GM12872 (cell line): ENCODE measurements at regions not wholly inside any gene's neighbourhood (a gene's known extent, or its start where the extent isn't known, plus 50 kb on each side); places are given as distances from the start of the nearest gene placed in this dataset.

Source experiments
- TF ChIP-seq, protein P1 (sequence below): IDR thresholded peaks from 3 replicates; pipeline ENCODE4 v1.5.1; 2011; ENCODE audit warnings: low read depth, mild to moderate bottlenecking, low read length, moderate library complexity; ENCODE audit not compliant: insufficient read depth

DNA sequence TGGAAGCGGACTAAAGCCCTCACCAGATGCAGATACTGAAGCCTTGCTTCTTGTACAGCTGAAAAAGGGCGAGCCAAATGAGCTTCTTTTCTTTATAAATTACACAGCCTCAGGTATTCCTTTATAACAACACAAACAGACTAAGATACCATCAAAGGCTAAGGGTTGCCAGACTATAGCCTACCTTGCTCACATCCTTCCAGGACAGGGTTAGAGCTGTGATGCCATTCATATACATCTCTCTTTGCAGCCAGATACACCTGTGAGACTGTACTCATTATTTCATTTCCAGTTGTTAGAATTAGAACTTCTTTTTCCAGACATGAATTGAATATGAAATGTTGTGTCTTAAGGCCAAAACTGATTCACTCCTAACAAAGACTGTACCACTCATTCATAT, 262.8 kb upstream of the NR2F2 start:
- TF ChIP-seq, protein P1, sequence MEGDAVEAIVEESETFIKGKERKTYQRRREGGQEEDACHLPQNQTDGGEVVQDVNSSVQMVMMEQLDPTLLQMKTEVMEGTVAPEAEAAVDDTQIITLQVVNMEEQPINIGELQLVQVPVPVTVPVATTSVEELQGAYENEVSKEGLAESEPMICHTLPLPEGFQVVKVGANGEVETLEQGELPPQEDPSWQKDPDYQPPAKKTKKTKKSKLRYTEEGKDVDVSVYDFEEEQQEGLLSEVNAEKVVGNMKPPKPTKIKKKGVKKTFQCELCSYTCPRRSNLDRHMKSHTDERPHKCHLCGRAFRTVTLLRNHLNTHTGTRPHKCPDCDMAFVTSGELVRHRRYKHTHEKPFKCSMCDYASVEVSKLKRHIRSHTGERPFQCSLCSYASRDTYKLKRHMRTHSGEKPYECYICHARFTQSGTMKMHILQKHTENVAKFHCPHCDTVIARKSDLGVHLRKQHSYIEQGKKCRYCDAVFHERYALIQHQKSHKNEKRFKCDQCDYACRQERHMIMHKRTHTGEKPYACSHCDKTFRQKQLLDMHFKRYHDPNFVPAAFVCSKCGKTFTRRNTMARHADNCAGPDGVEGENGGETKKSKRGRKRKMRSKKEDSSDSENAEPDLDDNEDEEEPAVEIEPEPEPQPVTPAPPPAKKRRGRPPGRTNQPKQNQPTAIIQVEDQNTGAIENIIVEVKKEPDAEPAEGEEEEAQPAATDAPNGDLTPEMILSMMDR = no peak

DNA sequence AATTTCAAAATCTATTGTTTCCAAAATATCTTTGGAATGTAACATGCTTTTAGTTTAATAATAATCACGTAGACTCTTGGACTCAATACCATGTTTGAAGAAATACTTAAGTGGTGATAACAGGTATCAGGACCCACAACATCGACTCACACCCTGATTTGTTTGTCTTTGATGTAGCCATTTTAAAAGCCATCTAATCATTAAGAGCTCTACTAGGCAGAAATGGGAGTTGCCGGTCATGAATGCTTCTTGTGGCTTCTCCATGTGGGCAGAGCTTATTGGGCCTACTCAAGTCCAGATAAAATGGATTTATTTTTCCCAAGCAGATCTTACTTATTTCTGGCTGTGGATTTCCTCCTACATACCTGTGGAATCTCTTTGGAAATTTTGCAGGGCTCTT, 261.6 kb upstream of the NR2F2 start:
- TF ChIP-seq, protein P1 = no peak

DNA sequence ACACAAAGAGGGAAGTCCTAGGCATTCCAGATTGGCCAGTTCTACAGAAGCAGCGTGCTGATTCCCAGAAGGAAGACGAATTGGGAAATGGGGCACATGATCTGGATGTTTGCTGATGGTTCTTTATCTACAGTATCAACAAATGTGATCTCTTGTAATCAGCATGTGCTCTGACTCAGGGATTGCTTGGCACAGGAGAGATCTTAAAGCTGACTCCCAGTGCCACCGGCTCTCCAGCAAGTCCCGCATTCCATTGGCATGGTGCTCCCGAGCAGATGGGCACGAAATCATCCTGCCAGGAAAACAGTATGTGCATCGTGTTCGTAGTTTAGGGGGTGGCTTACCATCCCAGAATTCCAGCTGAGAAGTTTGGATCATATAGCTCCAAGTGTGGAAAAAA, 259.9 kb upstream of the NR2F2 start:
- TF ChIP-seq, protein P1 = no peak

DNA sequence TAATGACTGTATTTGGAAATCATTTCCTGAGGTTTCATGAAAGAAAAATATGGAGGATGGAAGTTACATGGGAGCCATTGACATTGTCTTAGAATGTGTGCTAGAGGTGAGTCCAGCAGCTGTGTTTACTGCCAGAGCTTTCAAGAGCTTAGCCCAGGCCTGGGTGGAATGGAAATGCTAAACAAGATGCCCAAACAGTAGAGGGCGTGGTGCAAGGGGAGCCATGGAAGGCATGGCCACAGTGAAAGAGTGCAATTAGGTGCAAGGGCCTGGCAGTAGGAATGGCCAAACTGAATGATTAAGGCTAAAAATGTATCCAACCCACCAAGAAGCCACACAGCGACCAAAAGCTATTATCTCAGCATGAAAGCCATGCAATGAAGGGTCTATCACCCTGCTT, 257.7 kb upstream of the NR2F2 start:
- TF ChIP-seq, protein P1 = no peak

DNA sequence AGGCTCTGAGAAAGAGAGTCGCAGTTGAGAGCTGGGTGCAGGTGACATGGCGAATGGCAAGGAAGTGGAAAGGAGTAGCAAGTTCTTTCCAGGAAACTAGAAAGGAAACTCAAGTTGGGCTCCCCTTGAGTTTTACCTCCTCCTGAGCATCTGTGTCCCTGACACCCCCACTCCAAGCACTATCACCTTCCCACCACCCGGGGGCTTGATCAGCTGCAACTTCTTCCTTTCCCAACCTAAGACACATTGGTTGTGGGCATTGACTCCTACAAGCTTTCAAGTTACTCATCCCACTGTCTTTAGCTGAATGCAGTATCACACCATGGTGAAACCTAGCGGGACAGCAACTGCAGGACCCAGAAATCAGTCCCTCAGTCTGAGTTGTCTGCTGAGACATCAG, 256.6 kb upstream of the NR2F2 start:
- TF ChIP-seq, protein P1 = no peak

DNA sequence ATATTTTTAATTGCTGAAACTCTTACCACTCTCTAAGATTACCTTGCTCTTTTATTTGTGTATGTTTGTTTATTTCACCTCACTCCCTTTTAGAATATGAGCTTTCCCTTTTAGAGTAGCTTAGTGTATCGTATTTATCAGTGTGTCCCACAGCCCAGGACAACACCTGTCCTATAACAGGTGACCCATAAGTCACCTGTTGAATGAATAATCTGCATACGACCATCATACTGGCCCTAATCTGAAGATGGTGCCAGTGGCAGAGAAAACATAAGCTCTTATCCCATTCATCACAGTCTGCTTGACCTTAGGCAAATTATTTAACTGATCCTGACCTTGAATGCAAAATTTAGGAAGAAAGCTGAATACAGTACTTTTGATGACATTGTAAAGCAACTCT, 254.6 kb upstream of the NR2F2 start:
- TF ChIP-seq, protein P1 = no peak

DNA sequence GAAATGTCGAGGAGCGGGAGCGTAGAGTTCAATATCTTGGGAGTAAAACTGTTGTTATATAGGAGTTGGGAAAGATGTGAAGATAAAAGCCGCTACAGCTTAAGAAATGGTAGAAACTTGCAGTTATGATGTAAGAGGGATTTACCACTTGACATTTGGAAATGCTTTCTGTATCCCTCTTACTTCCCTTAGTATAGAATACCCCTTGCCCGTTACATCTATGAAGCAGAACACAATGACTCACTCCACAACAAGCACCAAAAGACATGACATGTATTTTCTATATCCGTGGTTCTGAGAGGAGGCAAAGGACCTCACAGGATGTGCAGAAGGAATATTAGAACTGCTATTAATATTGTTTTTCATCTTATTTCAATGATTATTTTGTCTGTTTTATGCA, 254.2 kb upstream of the NR2F2 start:
- TF ChIP-seq, protein P1 = no peak

DNA sequence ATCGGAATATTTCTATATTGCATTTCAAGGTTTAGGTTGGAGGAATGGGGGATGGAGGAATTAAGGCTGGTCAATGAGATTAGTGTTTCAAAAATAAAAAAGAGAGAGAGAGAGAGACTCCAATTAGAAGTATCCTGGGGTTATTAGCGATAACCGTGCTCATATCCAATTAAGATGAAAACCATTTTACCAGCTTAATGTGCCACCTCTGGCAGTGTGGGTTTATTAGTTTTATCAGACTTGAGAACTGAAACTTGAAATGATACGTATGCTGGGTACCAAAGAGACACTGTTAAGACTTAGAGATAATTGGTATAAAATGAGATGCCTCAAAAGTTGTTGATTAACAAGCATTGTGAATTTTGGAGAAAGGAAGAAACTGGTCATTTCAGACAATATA, 251.5 kb upstream of the NR2F2 start:
- TF ChIP-seq, protein P1 = no peak
